ENCODE measurements at regions not wholly inside any gene's neighbourhood (a gene's known extent, or its start where the extent isn't known, plus 50 kb on each side); places are given as distances from the start of the nearest gene placed in this dataset.
"Not testable (repeated sequence)": the region's sequence is repeated elsewhere in the genome, so short reads cannot be mapped to it uniquely, and the experiment has no call there.

DNA sequence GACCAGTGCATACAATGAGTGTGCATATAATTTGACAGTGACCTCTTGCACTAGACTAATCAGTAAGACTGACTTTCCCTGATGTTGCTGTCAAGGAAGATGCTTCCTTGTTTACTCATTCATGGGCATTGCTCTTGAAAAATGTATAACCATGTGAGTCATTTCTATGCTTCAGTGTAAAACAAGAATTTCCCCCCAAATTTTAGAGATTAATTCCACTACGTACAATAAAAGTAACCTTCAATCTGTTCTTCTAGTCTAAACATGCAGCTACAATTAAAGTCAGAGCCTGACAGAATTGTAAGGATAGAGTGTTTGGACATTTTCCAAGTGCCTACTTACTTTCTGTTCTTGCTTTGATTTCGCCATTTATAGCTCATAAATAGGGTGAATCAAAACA lies 935.7 kb downstream of the RAPGEF2 start:
- no peak for DNase-seq
- in situ Hi-C loops (cut with MboI; ENCODE audit: low pct_unique_long_range_greater_than_20kb, low sequenced_read_pairs): no loop called here

DNA sequence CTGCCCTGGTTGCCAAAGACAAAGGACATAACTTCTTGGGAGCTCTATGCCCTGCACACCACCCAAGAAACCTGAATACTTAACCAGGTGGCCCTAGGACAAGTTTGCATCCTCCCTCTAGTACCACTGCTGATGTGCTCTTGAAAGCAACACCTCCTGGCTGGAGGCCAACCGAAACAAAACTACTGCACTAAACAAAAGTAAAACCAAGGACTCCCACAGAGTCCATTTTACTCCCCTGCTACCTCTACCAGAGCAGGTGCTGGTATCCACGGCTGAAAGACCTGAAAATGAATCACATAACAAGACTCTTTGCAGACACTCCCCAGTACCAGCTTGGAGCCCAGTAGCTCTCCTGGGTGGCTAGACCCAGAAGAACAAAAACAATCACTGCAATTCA lies 941.8 kb downstream of the RAPGEF2 start:
- in situ Hi-C loops (cut with MboI; ENCODE audit: low pct_unique_long_range_greater_than_20kb, low sequenced_read_pairs): no loop called here

DNA sequence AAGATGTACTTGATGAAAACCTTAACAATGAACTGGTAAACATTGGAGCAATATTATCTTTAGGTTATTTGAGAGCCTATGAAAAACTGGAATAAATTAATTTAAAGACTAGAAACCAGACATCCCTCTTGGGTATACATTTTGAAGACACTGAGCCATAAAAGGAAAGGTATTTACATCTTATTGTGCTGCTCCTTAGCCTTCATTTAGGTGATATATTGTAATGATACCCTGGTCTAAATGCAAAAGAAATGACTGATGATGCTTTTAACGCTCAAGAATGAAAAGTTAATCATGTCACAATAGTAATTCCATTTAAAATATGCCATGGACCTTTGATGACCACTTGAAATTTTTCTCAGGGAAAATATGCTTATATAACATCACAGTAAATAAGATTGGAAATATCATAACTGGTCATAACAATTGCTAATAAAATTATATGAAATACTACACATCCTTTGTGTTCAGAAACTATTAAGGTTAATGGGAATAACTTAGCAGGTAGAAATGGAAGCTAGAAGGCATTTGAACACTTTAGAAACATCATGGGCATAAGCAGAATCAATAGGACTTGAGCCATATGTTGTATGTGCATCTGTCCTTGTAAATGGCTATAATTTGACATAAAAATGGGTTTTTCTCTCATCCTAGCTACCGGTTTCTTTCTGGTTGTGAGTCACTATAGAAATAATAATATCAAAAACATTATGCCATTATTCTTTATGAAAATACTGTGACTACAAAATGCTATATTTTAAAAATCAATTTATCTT lies 979.7 kb downstream of the RAPGEF2 start:
- in situ Hi-C loops (cut with MboI; ENCODE audit: low pct_unique_long_range_greater_than_20kb, low sequenced_read_pairs): no loop called here

More for the DNA sequence above, 941.8 kb downstream of the RAPGEF2 start:
- no peak for DNase-seq

DNA sequence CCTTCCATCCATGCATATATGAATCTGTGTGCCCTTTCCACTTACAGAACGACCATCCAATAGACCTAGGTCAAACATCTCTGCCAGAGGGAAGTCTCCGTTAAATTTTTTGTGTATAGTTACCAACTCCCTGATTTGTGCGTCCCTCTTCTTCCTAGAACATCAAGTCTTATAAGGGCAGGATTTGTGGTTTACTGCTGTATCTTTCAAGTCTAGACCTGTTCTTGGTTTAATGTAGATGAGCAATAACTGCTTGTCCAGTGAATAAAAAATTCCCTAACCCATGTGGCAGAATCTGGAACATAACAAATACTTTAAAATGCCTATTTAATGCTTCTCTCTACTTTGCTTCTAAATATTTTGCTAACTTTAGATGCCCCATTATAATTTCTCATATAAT lies 988.8 kb downstream of the RAPGEF2 start:
- DNase-seq: no peak
- in situ Hi-C loops (cut with MboI; ENCODE audit: low pct_unique_long_range_greater_than_20kb, low sequenced_read_pairs): no loop called here

More for the DNA sequence above, 979.7 kb downstream of the RAPGEF2 start:
- no peak for DNase-seq

DNA sequence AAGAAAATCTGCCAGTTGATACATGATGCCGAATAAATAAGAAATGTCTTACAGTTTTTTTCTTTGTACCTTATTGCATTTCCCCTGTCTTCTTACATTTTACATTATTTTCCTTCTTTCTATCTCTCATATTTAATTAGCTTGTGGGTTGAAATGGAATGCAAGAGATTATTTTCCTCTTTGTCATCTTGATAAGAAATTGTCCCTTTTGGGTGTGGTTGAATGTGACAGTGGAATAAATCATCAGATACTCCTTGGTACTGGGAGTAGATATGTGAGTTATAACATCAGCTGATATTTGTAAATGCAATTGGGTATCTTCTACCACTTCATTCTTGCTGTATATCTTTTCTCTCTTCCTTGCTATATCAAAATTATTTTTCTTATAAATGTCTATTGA lies 997.4 kb downstream of the RAPGEF2 start:
- in situ Hi-C loops (cut with MboI; ENCODE audit: low pct_unique_long_range_greater_than_20kb, low sequenced_read_pairs): no loop called here
- DNase-seq: no peak

DNA sequence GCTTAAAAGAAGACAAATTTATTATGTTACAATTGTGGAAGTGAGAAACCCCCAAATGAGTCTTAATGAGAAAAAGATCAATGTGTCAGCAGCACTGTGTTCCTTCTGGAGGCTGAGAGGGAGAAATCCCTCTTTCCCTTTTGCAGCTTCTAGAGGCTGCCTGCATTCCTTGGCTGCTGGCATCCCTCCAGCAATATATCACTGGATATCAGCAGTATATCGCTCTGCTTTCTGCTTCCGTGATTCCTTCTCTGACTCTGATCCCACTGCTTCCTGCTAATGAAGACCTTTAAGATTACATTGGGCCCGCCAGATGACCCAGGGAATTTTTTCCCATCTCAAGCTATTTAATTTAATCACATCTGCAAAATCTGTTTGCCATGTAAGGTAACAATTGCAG lies 1008.0 kb downstream of the RAPGEF2 start:
- no peak for DNase-seq
- in situ Hi-C loops (cut with MboI; ENCODE audit: low pct_unique_long_range_greater_than_20kb, low sequenced_read_pairs): no loop called here

DNA sequence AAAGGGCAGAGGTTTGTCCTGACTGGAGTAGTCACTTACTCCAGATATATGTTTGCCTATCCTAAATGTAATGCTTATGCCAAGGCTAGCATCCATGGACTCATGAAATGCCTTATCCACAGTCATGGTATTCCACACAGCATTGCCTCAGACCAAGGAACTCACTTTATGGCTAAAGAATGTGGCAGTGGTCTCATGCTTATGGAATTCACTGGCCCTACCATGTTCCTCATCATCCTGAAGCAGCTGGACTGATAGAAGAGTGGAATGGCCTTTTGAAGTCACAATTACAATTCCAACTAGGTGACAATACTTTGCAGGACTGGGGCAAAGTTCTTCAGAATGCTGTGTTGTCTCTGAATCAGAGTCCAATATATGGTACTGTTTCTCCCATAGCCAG lies 1014.8 kb downstream of the RAPGEF2 start:
- DNase-seq: no peak
- in situ Hi-C loops (cut with MboI; ENCODE audit: low pct_unique_long_range_greater_than_20kb, low sequenced_read_pairs): no loop called here

DNA sequence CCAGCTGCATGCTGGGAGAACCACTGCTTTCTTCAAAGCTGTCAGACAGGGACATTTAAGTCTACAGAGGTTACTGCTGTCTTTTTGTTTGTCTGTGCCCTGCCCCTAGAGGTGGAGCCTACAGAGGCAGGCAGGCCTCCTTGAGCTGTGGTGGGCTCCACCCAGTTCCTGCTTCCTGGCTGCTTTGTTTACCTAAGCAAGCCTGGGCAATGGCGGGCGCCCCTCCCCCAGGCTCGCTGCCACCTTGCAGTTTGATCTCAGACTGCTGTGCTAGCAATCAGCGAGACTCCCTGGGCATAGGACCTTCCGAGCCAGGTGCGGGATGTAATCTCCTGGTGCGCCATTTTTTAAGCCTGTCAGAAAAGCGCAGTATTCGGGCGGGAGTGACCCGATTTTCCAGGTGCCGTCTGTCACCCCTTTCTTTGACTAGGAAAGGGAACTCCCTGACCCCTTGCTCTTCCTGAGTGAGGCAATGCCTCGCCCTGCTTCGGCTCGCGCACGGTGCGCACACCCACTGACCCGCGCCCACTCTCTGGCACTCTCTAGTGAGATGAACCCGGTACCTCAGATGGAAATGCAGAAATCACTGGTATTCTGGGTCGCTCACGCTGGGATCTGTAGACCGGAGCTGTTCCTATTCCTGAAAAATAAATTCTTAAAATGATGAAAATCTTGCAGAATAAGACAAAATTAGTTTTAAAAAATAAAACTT lies 1022.9 kb downstream of the RAPGEF2 start:
- in situ Hi-C loops (cut with MboI; ENCODE audit: low pct_unique_long_range_greater_than_20kb, low sequenced_read_pairs); DNase-seq: not testable (repeated sequence)

DNA sequence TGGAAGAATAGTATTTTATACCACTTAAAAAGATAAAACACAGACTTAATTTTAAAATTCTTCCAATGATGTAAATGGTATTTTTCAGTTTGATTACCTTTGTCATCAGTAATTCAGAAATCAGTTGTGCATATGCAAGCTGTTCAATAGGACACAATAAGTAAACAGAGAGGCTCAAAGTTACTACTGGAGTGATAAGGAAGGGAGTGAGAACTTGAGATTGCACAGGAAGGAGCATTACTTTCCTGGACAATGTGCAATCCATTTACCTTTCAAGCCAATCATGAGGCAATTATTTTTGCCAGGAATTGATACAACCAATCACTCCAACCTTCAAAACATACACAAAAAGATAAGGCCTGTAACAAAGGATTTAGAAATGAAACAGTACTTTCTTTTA lies 1024.3 kb downstream of the RAPGEF2 start:
- DNase-seq: no peak
- in situ Hi-C loops (cut with MboI; ENCODE audit: low pct_unique_long_range_greater_than_20kb, low sequenced_read_pairs): no loop called here

DNA sequence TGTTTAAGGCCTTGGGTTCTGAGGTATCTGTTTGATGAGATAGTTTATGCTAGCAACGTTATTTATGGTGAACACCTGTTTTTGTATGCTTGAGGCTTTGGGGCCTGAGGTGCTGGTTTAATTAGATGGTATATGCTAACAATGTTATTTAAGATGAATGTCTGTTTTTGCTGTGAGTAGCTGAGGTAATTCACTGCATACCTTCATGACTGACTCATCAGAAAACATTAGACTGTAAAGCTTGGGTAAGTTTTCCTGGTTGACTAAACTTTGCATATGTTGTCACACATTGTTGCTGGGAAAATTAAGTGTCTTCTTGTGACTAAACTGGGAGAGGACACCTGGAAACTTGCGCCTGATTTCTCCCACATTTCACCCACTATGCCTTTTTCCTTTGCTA lies 1026.6 kb downstream of the RAPGEF2 start:
- in situ Hi-C loops (cut with MboI; ENCODE audit: low pct_unique_long_range_greater_than_20kb, low sequenced_read_pairs): no loop called here
- no peak for DNase-seq

DNA sequence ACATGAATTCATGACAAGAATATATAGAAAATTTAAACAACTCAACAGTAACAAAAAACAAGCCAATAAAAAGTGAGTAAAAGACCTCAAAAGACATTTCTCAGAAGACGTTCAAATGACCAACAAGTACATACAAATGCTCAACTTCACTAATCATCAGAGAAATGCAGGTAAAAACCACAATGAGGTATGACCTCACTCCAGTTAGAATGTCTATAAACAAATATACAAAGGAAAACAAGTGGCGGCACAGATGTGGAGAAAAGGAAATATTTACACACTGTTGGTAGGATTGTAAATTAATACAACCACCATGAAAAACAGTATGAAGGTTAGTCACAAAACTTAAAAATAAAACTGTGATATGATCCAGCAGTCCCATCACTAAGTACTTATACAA lies 1033.1 kb downstream of the RAPGEF2 start:
- in situ Hi-C loops (cut with MboI; ENCODE audit: low pct_unique_long_range_greater_than_20kb, low sequenced_read_pairs): no loop called here
- DNase-seq: no peak

DNA sequence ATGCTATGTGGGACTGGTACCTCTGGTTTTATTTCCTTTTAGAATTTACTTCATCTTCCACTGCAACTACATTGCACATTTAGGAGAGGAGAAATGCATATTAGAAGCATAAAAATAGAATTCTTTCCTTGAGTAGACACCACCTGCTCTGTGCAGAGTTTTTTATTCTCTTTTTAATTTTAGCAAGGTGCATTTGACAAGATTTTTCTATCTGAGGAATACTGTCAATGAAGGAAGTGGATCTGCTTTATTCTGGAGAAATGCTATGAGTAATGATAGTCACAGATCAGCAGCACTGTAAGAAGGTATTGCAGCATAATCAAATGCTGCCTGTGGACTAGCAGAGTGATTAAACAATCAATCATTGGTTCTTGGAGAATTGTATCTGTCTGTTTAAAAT lies 1038.3 kb downstream of the RAPGEF2 start:
- no peak for DNase-seq
- in situ Hi-C loops (cut with MboI; ENCODE audit: low pct_unique_long_range_greater_than_20kb, low sequenced_read_pairs): no loop called here

DNA sequence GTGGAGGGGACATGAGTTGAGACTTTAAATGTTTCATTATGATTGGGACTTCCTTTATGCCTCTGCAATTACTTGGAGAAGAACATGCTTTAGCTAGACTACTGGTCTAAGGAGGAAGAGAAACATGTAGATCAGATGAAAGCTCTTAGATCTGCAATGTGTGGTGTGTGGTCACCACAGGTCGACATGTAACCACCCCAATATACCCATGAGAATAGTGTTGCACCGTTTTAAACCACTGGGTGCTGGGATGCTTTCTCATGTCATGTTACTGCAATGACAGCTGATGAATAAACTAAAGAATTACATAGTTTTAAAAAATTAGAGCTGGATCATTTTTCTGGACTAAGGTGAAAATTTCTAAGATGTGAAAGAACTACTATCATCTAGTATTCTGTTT lies 1039.7 kb downstream of the RAPGEF2 start:
- in situ Hi-C loops (cut with MboI; ENCODE audit: low pct_unique_long_range_greater_than_20kb, low sequenced_read_pairs): no loop called here
- DNase-seq: no peak

DNA sequence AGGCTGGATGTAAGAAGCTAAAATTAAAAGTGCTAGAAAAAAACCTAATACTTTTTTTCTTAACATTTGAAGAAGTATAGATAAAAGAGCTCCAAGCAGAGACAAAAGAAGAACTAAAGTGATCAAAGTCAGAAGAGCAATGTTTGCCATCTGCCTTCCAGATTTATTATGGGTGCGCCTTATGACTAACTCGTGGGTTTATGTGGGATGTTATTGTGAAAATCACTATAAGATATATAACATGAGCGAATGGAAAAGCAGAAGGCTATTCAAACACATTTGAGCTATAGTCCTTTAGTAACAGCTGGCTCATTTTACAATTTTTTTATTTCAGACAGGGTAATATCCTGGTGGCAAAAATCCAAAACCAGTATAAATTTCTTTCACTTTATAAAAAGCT lies 1040.7 kb downstream of the RAPGEF2 start:
- in situ Hi-C loops (cut with MboI; ENCODE audit: low pct_unique_long_range_greater_than_20kb, low sequenced_read_pairs): no loop called here
- DNase-seq: no peak

DNA sequence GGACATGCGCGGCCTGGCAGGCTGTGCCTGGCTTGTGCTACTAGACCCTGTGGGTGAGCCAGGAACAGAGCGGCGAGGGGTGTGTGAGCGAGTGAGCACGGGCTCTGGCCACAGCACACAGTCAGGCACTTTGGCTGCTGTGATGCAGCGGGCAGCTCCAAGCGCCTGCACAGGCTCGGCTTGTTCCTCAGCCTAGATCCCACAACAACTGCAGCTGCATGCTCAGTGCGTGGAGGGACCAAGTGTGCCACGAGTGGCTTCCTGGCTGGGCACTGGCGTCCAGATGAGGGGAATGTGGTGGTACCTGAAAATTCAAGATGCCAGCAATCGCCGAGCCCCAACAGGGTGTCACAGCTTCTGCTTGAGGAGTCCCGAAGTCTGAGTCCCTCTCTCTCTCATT lies 1056.6 kb downstream of the RAPGEF2 start:
- DNase-seq: no peak
- in situ Hi-C loops (cut with MboI; ENCODE audit: low pct_unique_long_range_greater_than_20kb, low sequenced_read_pairs): no loop called here

DNA sequence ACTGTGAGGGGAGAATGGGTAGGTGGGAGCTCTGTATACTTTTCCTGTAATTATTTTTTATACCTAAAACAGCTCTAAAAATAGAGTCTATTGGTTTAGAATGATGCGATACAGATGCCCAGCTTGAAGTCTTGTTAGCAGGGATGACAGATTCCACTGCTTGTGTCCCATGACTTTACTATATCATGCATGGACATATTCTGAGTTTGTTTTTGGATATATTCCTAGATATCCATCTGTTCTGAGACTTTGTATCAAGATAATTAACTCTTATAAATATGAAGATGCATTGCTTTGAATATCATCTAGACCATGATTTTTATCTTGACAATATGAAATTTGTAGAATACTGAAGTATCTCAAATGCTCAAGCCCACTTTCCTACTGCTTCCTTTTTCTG lies 1058.1 kb downstream of the RAPGEF2 start:
- DNase-seq: no peak
- in situ Hi-C loops (cut with MboI; ENCODE audit: low pct_unique_long_range_greater_than_20kb, low sequenced_read_pairs): no loop called here

DNA sequence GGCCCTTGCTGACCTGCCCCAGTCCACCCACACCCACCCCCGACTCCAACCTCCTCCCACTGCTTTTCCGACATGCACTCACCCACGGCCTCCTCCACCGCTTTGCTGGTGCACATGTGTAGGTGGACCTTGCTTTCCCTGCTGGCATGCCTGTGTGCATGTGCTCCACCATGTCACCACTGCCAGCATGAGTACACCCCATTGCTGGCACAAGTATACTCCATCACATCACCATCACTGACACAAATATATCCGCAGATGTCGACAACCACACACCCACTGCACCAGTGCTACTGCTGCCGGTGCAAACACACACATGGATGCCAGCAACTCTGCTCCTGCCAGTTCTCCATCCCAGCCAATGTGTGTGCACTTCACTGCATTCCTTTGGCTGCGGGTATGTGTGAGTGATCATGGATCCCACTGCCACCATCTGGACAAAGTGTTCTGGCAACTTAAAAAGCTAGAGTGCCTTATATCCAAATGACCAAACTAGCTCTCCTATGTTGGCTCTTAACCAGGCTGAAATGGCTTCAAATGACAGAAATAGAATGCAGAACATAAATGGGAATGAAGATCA lies 1072.3 kb downstream of the RAPGEF2 start:
- no peak for DNase-seq
- in situ Hi-C loops (cut with MboI; ENCODE audit: low pct_unique_long_range_greater_than_20kb, low sequenced_read_pairs): no loop called here

DNA sequence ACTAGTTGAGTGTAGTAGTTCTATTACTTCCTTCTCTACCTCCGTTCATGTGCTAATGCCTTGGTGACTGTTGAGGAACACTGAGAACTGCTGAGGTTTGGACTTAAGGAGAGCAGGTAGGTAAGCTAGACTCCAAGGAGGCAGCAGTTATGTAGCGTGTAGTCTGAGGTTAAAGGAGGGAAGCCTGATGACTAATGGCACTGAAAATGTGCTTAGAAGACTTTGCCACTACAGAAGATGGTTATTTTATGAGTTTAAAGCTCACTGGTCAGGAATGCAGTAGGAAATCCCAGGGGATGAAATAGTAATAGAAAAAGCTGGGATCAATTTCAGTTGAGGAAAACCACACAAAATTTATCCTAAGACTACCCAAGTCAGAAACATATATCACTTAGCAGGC lies 1077.3 kb downstream of the RAPGEF2 start:
- DNase-seq: no peak
- in situ Hi-C loops (cut with MboI; ENCODE audit: low pct_unique_long_range_greater_than_20kb, low sequenced_read_pairs): no loop called here

DNA sequence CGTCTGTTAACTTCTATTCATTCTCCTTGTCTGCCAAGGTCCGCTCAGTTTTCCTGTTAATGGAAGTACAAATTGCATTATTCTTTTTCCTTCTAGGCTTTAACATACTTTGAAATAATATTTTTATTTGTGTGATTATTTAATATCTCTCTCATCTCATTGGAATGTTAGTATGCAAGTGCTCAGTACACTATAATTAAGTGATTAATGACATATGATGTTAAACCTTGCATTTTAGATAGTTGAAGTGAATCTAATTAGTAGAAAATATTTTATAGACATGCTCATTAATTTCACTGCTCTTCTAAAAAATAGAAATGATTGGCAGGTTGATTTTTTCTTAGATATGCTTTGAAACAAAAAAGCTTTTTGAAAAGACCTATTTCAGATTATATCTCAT lies 1079.8 kb downstream of the RAPGEF2 start:
- no peak for DNase-seq
- in situ Hi-C loops (cut with MboI; ENCODE audit: low pct_unique_long_range_greater_than_20kb, low sequenced_read_pairs): no loop called here

DNA sequence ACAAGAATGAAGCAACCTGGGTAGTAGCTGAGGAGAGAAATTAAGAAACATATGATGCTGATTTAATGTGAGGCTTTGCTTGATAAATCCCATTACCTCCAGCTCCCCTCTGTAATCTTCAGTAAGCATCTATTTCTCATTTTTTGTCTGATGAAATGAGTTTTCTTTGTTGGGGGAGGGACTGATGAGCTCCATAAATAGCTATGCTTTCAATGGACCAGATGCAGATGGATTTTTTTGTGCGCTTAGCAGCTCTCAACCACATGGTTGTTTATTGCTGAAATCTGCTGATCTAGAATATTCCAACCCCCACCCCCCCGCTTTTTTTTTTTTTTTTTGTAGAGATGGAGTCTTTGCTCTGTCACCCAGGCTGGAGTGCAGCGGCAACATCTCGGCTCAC lies 1082.0 kb downstream of the RAPGEF2 start:
- in situ Hi-C loops (cut with MboI; ENCODE audit: low pct_unique_long_range_greater_than_20kb, low sequenced_read_pairs): no loop called here
- no peak for DNase-seq

DNA sequence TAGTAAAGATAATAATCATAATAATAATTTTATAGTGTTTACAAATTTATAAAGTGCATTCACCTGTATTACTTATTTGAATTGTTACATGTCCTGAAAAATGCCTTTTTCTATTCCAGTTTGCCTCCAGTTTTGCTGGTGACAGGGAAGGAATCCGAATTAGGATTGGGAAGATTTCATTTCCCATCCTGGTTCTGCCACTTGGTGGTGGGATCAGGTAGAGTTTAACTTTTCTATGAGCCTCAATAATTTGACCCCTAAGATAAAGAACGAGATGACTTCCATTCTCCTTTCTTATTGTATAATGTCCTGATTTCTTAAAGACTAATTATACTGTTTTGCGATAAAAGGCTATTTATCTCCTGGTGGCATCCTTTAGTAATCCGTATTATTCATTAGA lies 1090.9 kb downstream of the RAPGEF2 start:
- DNase-seq: no peak
- in situ Hi-C loops (cut with MboI; ENCODE audit: low pct_unique_long_range_greater_than_20kb, low sequenced_read_pairs): no loop called here

Measured in KBM-7 (cell line).